ENCODE measurements at regions not wholly inside any gene's neighbourhood (a gene's known extent, or its start where the extent isn't known, plus 50 kb on each side); places are given as distances from the start of the nearest gene placed in this dataset.
"Not testable (repeated sequence)": the region's sequence is repeated elsewhere in the genome, so short reads cannot be mapped to it uniquely, and the experiment has no call there.

- TF ChIP-seq, protein P1, sequence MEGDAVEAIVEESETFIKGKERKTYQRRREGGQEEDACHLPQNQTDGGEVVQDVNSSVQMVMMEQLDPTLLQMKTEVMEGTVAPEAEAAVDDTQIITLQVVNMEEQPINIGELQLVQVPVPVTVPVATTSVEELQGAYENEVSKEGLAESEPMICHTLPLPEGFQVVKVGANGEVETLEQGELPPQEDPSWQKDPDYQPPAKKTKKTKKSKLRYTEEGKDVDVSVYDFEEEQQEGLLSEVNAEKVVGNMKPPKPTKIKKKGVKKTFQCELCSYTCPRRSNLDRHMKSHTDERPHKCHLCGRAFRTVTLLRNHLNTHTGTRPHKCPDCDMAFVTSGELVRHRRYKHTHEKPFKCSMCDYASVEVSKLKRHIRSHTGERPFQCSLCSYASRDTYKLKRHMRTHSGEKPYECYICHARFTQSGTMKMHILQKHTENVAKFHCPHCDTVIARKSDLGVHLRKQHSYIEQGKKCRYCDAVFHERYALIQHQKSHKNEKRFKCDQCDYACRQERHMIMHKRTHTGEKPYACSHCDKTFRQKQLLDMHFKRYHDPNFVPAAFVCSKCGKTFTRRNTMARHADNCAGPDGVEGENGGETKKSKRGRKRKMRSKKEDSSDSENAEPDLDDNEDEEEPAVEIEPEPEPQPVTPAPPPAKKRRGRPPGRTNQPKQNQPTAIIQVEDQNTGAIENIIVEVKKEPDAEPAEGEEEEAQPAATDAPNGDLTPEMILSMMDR (optimal IDR thresholded peaks at IDR 0.05 in 1 of 3, IDR thresholded peaks at IDR 0.05 in 1 of 3, conservative IDR thresholded peaks at IDR 0.05 in 1 of 3; ENCODE audit: extremely low read depth in 1 of 3, insufficient read depth in 2 of 3, low read length in 3 of 3), result not testable (repeated sequence)
- not testable (repeated sequence) for TF ChIP-seq EZH2 (IDR thresholded peaks at IDR 0.05; ENCODE audit: low read length)
These were observed 281.4 kb downstream of the PDCD6IP start for GRCh38 chr3:34079849-34080248.

Data from keratinocyte (primary cell).